ENCODE measurements at regions not wholly inside any gene's neighbourhood (a gene's known extent, or its start where the extent isn't known, plus 50 kb on each side); places are given as distances from the start of the nearest gene placed in this dataset.
"Not testable (repeated sequence)": the region's sequence is repeated elsewhere in the genome, so short reads cannot be mapped to it uniquely, and the experiment has no call there.

GRCh38 chr1:184891440-184891839 lies 82.9 kb downstream of the NIBAN1 start:
- DNase-seq (ENCODE audit: missing footprints) (no peak), ATAC-seq (peak; percentile 30)
- intact Hi-C loops (cut with DNase I) = loop anchor here (5.0 kb wide), 2 partner anchors 64 to 81 kb away; partner anchors contain the start of gene NIBAN1

- intact Hi-C loops (cut with DNase I) = loop anchor here (5.0 kb wide), 2 partner anchors 63 to 82 kb away; partner anchors contain the start of gene NIBAN1
- no peak for DNase-seq (ENCODE audit: missing footprints)
Observed at GRCh38 chr1:184890539-184890973, 83.8 kb downstream of the NIBAN1 start.

GRCh38 chr1:184889902-184890301 lies 84.4 kb downstream of the NIBAN1 start:
- intact Hi-C loops (cut with DNase I) = loop anchor here (5.0 kb wide), 3 partner anchors 63 to 83 kb away; partner anchors contain the start of gene NIBAN1
- DNase-seq (ENCODE audit: missing footprints) (no peak), ATAC-seq (no peak)

More at GRCh38 chr1:184890539-184890973, 83.8 kb downstream of the NIBAN1 start:
- peak; percentile 86 for ATAC-seq

GRCh38 chr1:184889166-184889565 lies 85.1 kb downstream of the NIBAN1 start:
- DNase-seq (ENCODE audit: missing footprints) (no peak), ATAC-seq (no peak)
- intact Hi-C loops (cut with DNase I) = loop anchor here (5.0 kb wide), 1 partner anchor 82 kb away; no protein-coding TSS in a partner anchor

GRCh38 chr1:184888505-184888904 lies 85.8 kb downstream of the NIBAN1 start:
- DNase-seq (ENCODE audit: missing footprints) (no peak), ATAC-seq (no peak)
- intact Hi-C loops (cut with DNase I) = loop anchor here (5.0 kb wide), 1 partner anchor 81 kb away; no protein-coding TSS in a partner anchor

- intact Hi-C loops (cut with DNase I) = no loop called here
- ATAC-seq (peak; percentile 51), DNase-seq (ENCODE audit: missing footprints) (no peak)
Observed at GRCh38 chr1:184882957-184883815, 91.1 kb downstream of the NIBAN1 start.

GRCh38 chr1:184881941-184882913 lies 92.1 kb downstream of the NIBAN1 start:
- no peak for DNase-seq (ENCODE audit: missing footprints)
- intact Hi-C loops (cut with DNase I) = no loop called here
- peak; percentile 72 for ATAC-seq

GRCh38 chr1:184879876-184880557 lies 94.3 kb downstream of the NIBAN1 start:
- intact Hi-C loops (cut with DNase I) = no loop called here
- no peak for DNase-seq (ENCODE audit: missing footprints)
- ATAC-seq = no peak

GRCh38 chr1:184878602-184879001 lies 95.7 kb downstream of the NIBAN1 start:
- DNase-seq (ENCODE audit: missing footprints) (no peak), ATAC-seq (no peak)
- intact Hi-C loops (cut with DNase I) = no loop called here

GRCh38 chr1:184878002-184878401 lies 96.3 kb downstream of the NIBAN1 start:
- DNase-seq (ENCODE audit: missing footprints) (no peak), ATAC-seq (no peak)
- intact Hi-C loops (cut with DNase I) = no loop called here

- ATAC-seq; intact Hi-C loops (cut with DNase I); DNase-seq (ENCODE audit: missing footprints): not testable (repeated sequence)
Observed at GRCh38 chr1:184876015-184876414, 98.3 kb downstream of the NIBAN1 start.

GRCh38 chr1:184875218-184875617 lies 99.1 kb downstream of the NIBAN1 start:
- intact Hi-C loops (cut with DNase I) = no loop called here
- no peak for DNase-seq (ENCODE audit: missing footprints)
- ATAC-seq = peak; percentile 41

- DNase-seq (ENCODE audit: missing footprints) (no peak), ATAC-seq (no peak)
- intact Hi-C loops (cut with DNase I) = no loop called here
Observed at GRCh38 chr1:184870319-184870718, 104.0 kb downstream of the NIBAN1 start.

- DNase-seq (ENCODE audit: missing footprints) (no peak), ATAC-seq (no peak)
- intact Hi-C loops (cut with DNase I) = no loop called here
Observed at GRCh38 chr1:184867866-184868689, 106.2 kb downstream of the NIBAN1 start.

- DNase-seq (ENCODE audit: missing footprints) (no peak), ATAC-seq (peak; percentile 42)
- intact Hi-C loops (cut with DNase I) = no loop called here
Observed at GRCh38 chr1:184866991-184867788, 107.1 kb downstream of the NIBAN1 start.

GRCh38 chr1:184866586-184866985 lies 107.7 kb downstream of the NIBAN1 start:
- intact Hi-C loops (cut with DNase I) = no loop called here
- no peak for ATAC-seq
- no peak for DNase-seq (ENCODE audit: missing footprints)

GRCh38 chr1:184865831-184866230 lies 108.5 kb downstream of the NIBAN1 start:
- intact Hi-C loops (cut with DNase I) = loop anchor here (1.0 kb wide), 1 partner anchor 28 kb away; no protein-coding TSS in a partner anchor
- DNase-seq (ENCODE audit: missing footprints) (no peak), ATAC-seq (no peak)
